Mononuclear cell (primary cell): ENCODE measurements at regions not wholly inside any gene's neighbourhood (a gene's known extent, or its start where the extent isn't known, plus 50 kb on each side); places are given as distances from the start of the nearest gene placed in this dataset.

Source experiments
- H3K27me3 ChIP-seq: 2 replicates; pipeline ENCODE4 v1.6.0; 2011; ENCODE audit warnings: low read length, control low read depth; ENCODE audit not compliant: insufficient read depth
- H3K4me1 ChIP-seq: 2 replicates; pipeline ENCODE4 v1.5.1; 2011; ENCODE audit warnings: mild to moderate bottlenecking, low read length, control low read depth; ENCODE audit not compliant: insufficient read depth
- H3K4me3 ChIP-seq: 2 replicates; pipeline ENCODE4 v1.5.1; 2011; ENCODE audit warnings: mild to moderate bottlenecking, low read length, moderate library complexity
- H3K9me3 ChIP-seq: 2 replicates; pipeline ENCODE4 v1.5.1; 2011; ENCODE audit warnings: low read depth, mild to moderate bottlenecking, control low read depth, low read length

GRCh38 chr7:68421712-68422111 is 1176.6 kb upstream of the AUTS2 start:
- H3K9me3 ChIP-seq, result no peaks in the 10 kb centered on the region
- H3K27me3 ChIP-seq, result no peaks in the 10 kb centered on the region
- no peaks in the 10 kb centered on the region for H3K4me1 ChIP-seq
- no peak overlapping the region for H3K4me3 ChIP-seq

- no peak overlapping the region for H3K4me3 ChIP-seq
- H3K9me3 ChIP-seq, result no peaks in the 10 kb centered on the region
- H3K27me3 ChIP-seq, result no peaks in the 10 kb centered on the region
- no peaks in the 10 kb centered on the region for H3K4me1 ChIP-seq
Measured at GRCh38 chr7:68422281-68422680, 1176.0 kb upstream of the AUTS2 start.

- Histone ChIP-seq H3K4me3 (no peak overlapping the region), H3K4me1 (no peaks in the 10 kb centered on the region)
Measured at GRCh38 chr7:68423356-68423755, 1174.9 kb upstream of the AUTS2 start.

GRCh38 chr7:68424658-68425297 is 1173.5 kb upstream of the AUTS2 start:
- no peak overlapping the region for H3K4me3 ChIP-seq
- no peaks in the 10 kb centered on the region for H3K4me1 ChIP-seq
- no peaks in the 10 kb centered on the region for H3K27me3 ChIP-seq
- no peaks in the 10 kb centered on the region for H3K9me3 ChIP-seq

More at GRCh38 chr7:68423356-68423755, 1174.9 kb upstream of the AUTS2 start:
- Histone ChIP-seq H3K9me3 (no peaks in the 10 kb centered on the region), H3K27me3 (no peaks in the 10 kb centered on the region)

- no peaks in the 10 kb centered on the region for H3K27me3 ChIP-seq
- no peaks in the 10 kb centered on the region for H3K4me1 ChIP-seq
- H3K9me3 ChIP-seq, result no peaks in the 10 kb centered on the region
- H3K4me3 ChIP-seq, result no peak overlapping the region
Measured at GRCh38 chr7:68425377-68425776, 1172.9 kb upstream of the AUTS2 start.

GRCh38 chr7:68429411-68430117 is 1168.7 kb upstream of the AUTS2 start:
- Histone ChIP-seq H3K4me3 (no peak overlapping the region), H3K4me1 (no peaks in the 10 kb centered on the region), H3K9me3 (no peaks in the 10 kb centered on the region), H3K27me3 (no peaks in the 10 kb centered on the region)

GRCh38 chr7:68432585-68432984 is 1165.7 kb upstream of the AUTS2 start:
- no peaks in the 10 kb centered on the region for H3K9me3 ChIP-seq
- no peaks in the 10 kb centered on the region for H3K27me3 ChIP-seq
- no peaks in the 10 kb centered on the region for H3K4me1 ChIP-seq
- no peak overlapping the region for H3K4me3 ChIP-seq

GRCh38 chr7:68433462-68434070 is 1164.7 kb upstream of the AUTS2 start:
- H3K27me3 ChIP-seq, result no peaks in the 10 kb centered on the region
- no peak overlapping the region for H3K4me3 ChIP-seq
- no peaks in the 10 kb centered on the region for H3K4me1 ChIP-seq
- peaks cover 8% of the 10 kb centered on the region for H3K9me3 ChIP-seq

GRCh38 chr7:68434857-68435256 is 1163.4 kb upstream of the AUTS2 start:
- peaks cover 12% of the 10 kb centered on the region for H3K9me3 ChIP-seq
- H3K27me3 ChIP-seq, result no peaks in the 10 kb centered on the region
- H3K4me3 ChIP-seq, result no peak overlapping the region
- H3K4me1 ChIP-seq, result no peaks in the 10 kb centered on the region

- Histone ChIP-seq H3K4me1 (no peaks in the 10 kb centered on the region), H3K9me3 (peaks cover 12% of the 10 kb centered on the region), H3K4me3 (no peak overlapping the region), H3K27me3 (no peaks in the 10 kb centered on the region)
Measured at GRCh38 chr7:68438016-68438415, 1160.3 kb upstream of the AUTS2 start.

GRCh38 chr7:68438811-68439210 is 1159.5 kb upstream of the AUTS2 start:
- H3K9me3 ChIP-seq, result peaks cover 12% of the 10 kb centered on the region
- no peaks in the 10 kb centered on the region for H3K4me1 ChIP-seq
- no peaks in the 10 kb centered on the region for H3K27me3 ChIP-seq
- no peak overlapping the region for H3K4me3 ChIP-seq

GRCh38 chr7:68439897-68440296 is 1158.4 kb upstream of the AUTS2 start:
- H3K27me3 ChIP-seq, result no peaks in the 10 kb centered on the region

GRCh38 chr7:68440866-68441265 is 1157.4 kb upstream of the AUTS2 start:
- H3K27me3 ChIP-seq, result no peaks in the 10 kb centered on the region
- no peaks in the 10 kb centered on the region for H3K4me1 ChIP-seq
- peaks cover 12% of the 10 kb centered on the region for H3K9me3 ChIP-seq
- no peak overlapping the region for H3K4me3 ChIP-seq

More at GRCh38 chr7:68439897-68440296, 1158.4 kb upstream of the AUTS2 start:
- Histone ChIP-seq H3K4me1 (no peaks in the 10 kb centered on the region), H3K9me3 (peaks cover 12% of the 10 kb centered on the region), H3K4me3 (no peak overlapping the region)

- H3K27me3 ChIP-seq, result no peaks in the 10 kb centered on the region
- H3K9me3 ChIP-seq, result peaks cover 12% of the 10 kb centered on the region
- H3K4me1 ChIP-seq, result no peaks in the 10 kb centered on the region
- H3K4me3 ChIP-seq, result no peak overlapping the region
Measured at GRCh38 chr7:68441645-68442044, 1156.6 kb upstream of the AUTS2 start.

- no peaks in the 10 kb centered on the region for H3K27me3 ChIP-seq
- no peak overlapping the region for H3K4me3 ChIP-seq
- no peaks in the 10 kb centered on the region for H3K4me1 ChIP-seq
- H3K9me3 ChIP-seq, result peaks cover 9% of the 10 kb centered on the region
Measured at GRCh38 chr7:68442931-68443631, 1155.2 kb upstream of the AUTS2 start.
